HepG2 (cell line): ENCODE measurements at regions not wholly inside any gene's neighbourhood (a gene's known extent, or its start where the extent isn't known, plus 50 kb on each side); places are given as distances from the start of the nearest gene placed in this dataset.

Experiments
- ATAC-seq: fragments of 200-7000 bp; cut with Tn5 transposase; 3 replicates; pipeline ENCODE4 v1.9.1; 2020; ENCODE audit warnings: mild to moderate bottlenecking, moderate library complexity
- BruUV-seq: library from RNA; stranded (reverse); fragments of 400-500 nt; replicated peaks from 2 replicates; lab custom pipeline; 2021; lab: Mats Ljungman, UMichigan
- CTCF ChIA-PET: fragments of 300-600 bp; formaldehyde crosslinking; extraction: SDS; loops from one replicate; lab custom pipeline; 2021; ENCODE audit warnings: low total read pairs, inconsistent platforms, low intra/inter-chr PET ratio; lab: Yijun Ruan, JAX
- POLR2A ChIA-PET: fragments of 350-600 bp; sonication (Branson Sonifier 250); formaldehyde crosslinking; loops from one replicate; lab custom pipeline; 2020; ENCODE audit warnings: antibody characterized with exemption, inconsistent platforms; lab: Yijun Ruan, JAX
- DNase-seq: peaks from one replicate; pipeline ENCODE4 v3.0.0-alpha.2; 2015; ENCODE audit warnings: low spot score
- FAIRE-seq: peaks from 3 replicates; lab custom pipeline; 2011; peaks lifted over from hg19 to GRCh38; lab: Jason Lieb, UNC
- H2AFZ ChIP-seq: one replicate; pipeline ENCODE4 v1.6.1; 2011; ENCODE audit warnings: low read length, inconsistent platforms
- H3K27ac ChIP-seq: fragments of 300-600 bp; 3 replicates; pipeline ENCODE4 v1.8.0; 2011; ENCODE audit warnings: mixed run types, mild to moderate bottlenecking, mixed read lengths, low read length, inconsistent platforms; ENCODE audit not compliant: insufficient read depth; ENCODE audit errors: extremely low read length
- H3K27me3 ChIP-seq, 2 experiments: fragments of 200-600 bp in 1 of 2; 2 replicates in 1 of 2; 3 replicates in 1 of 2; pipeline versions ENCODE4 v1.6.0 to v1.8.0; 2011; ENCODE audit warnings: low read length in 2 of 2, mild to moderate bottlenecking in 2 of 2, moderate library complexity in 2 of 2, inconsistent platforms in 1 of 2; ENCODE audit not compliant: insufficient read depth in 2 of 2, control insufficient read depth in 1 of 2
- H3K36me3 ChIP-seq, 2 experiments: fragments of 200-600 bp in 1 of 2; replicated peaks in 1 of 2; 2 replicates in 1 of 2; 3 replicates in 1 of 2; pipeline versions ENCODE4 v1.5.1 to v1.8.0; 2011; ENCODE audit warnings: low read length in 2 of 2, inconsistent platforms in 1 of 2; ENCODE audit not compliant: insufficient read depth in 2 of 2, control insufficient read depth in 1 of 2
- H3K4me1 ChIP-seq: 2 replicates; pipeline ENCODE4 v1.5.1; 2012; ENCODE audit warnings: low read length, inconsistent platforms; ENCODE audit not compliant: insufficient read depth
- H3K4me2 ChIP-seq: 2 replicates; pipeline ENCODE4 v1.6.0; 2011; ENCODE audit warnings: low read depth, low read length, inconsistent platforms
- H3K4me3 ChIP-seq, 3 experiments: fragments of 200-600 bp in 1 of 3; sonication (generic), shearing (Covaris generic) in 1 of 3; replicated peaks in 1 of 3; 2 replicates each; pipeline ENCODE4 v1.5.1; 2011 to 2016; ENCODE audit warnings: low read length in 3 of 3, inconsistent platforms in 2 of 3, low read depth in 2 of 3, mild to moderate bottlenecking in 2 of 3, control low read depth in 1 of 3, mixed read lengths in 1 of 3; ENCODE audit not compliant: insufficient read depth in 1 of 3
- H3K79me2 ChIP-seq: one replicate; pipeline ENCODE4 v1.6.1; 2011; ENCODE audit warnings: low read length, inconsistent platforms; ENCODE audit not compliant: insufficient read depth
- H3K9ac ChIP-seq: 2 replicates; pipeline ENCODE4 v1.6.0; 2011; ENCODE audit warnings: mild to moderate bottlenecking, low read depth, low read length, inconsistent platforms; ENCODE audit not compliant: insufficient read depth
- H3K9me3 ChIP-seq: 2 replicates; pipeline ENCODE4 v1.5.1; 2012; ENCODE audit warnings: mild to moderate bottlenecking, low read length
- H4K20me1 ChIP-seq: 2 replicates; pipeline ENCODE4 v1.6.0; 2011; ENCODE audit warnings: inconsistent platforms, mild to moderate bottlenecking, low read length, moderate library complexity; ENCODE audit not compliant: insufficient read depth
- CEBPZ ChIP-seq: IDR thresholded peaks from 2 replicates; pipeline ENCODE4 v1.6.1; 2012; ENCODE audit warnings: low read length, improper control_type of control experiment
- HOMEZ ChIP-seq: IDR thresholded peaks from 2 replicates; pipeline ENCODE4 v1.6.1; 2016; ENCODE audit warnings: low read depth
- JUND ChIP-seq: sonication (generic); formaldehyde crosslinking; IDR thresholded peaks from 2 replicates; pipeline ENCODE4 v1.8.0; 2022; ENCODE audit warnings: mild to moderate bottlenecking, missing genetic modification reagents
- MAZ ChIP-seq, 2 experiments: sonication (generic) in 1 of 2; formaldehyde crosslinking in 1 of 2; IDR thresholded peaks; 2 replicates each; pipeline versions ENCODE4 v1.5.0 to v1.6.1; 2012 to 2020; ENCODE audit warnings: low read depth in 2 of 2, mild to moderate bottlenecking in 2 of 2, borderline replicate concordance in 1 of 2, improper control_type of control experiment in 1 of 2, low read length in 1 of 2, missing genetic modification reagents in 1 of 2, moderate library complexity in 1 of 2
- ZBTB38 ChIP-seq: sonication (generic); formaldehyde crosslinking; IDR thresholded peaks from 2 replicates; pipeline ENCODE4 v1.5.1; 2020; ENCODE audit warnings: mild to moderate bottlenecking, missing genetic modification reagents
- ZBTB42 ChIP-seq: sonication (generic); formaldehyde crosslinking; IDR thresholded peaks from 2 replicates; pipeline ENCODE4 v1.5.0; 2020; ENCODE audit warnings: mild to moderate bottlenecking, missing genetic modification reagents
- ZFY ChIP-seq: sonication (generic); formaldehyde crosslinking; IDR thresholded peaks from 2 replicates; pipeline ENCODE4 v1.4.0; 2020; ENCODE audit warnings: missing genetic modification reagents
- ZNF263 ChIP-seq: sonication (generic); formaldehyde crosslinking; IDR thresholded peaks from 2 replicates; pipeline ENCODE4 v1.4.0; 2020; ENCODE audit warnings: missing genetic modification reagents
- ZNF292 ChIP-seq: sonication (generic); formaldehyde crosslinking; IDR thresholded peaks from 2 replicates; pipeline ENCODE4 v1.8.1; 2022; ENCODE audit warnings: mild to moderate bottlenecking, low read depth, missing genetic modification reagents, borderline replicate concordance
- WGBS: methylation state at CpG from one replicate; pipeline ENCODE4 v1.1.6; 2017; ENCODE audit warnings: low lambda C conversion rate; 5-methylcytosine and 5-hydroxymethylcytosine counted together
- in situ Hi-C: cut with HindIII; loops from 2 replicates; pipeline ENCODE4 v1.10.0; 2017; ENCODE audit warnings: low pct_unique_long_range_greater_than_20kb; ENCODE audit not compliant: extremely low pct_ligation_motif_present
- intact Hi-C: fragments of 100-400 bp; cut with micrococcal nuclease; formaldehyde crosslinking; loops from one replicate; pipeline ENCODE4 v1.10.0; 2022; ENCODE audit not compliant: unreplicated experiment

- H3K9ac ChIP-seq, result no peak overlapping the region
- CTCF ChIA-PET, result no interaction called here
- DNase-seq, result no peak
These were observed 548.7 kb upstream of the MAP3K7 start for GRCh38 chr6:91135406-91136103.

More at GRCh38 chr6:91135406-91136103, 548.7 kb upstream of the MAP3K7 start:
- Histone ChIP-seq H3K4me3 (no peak overlapping the region), H3K9me3 (no peaks in the 10 kb centered on the region), H3K36me3 (no peaks in the 10 kb centered on the region), H3K27ac (no peak overlapping the region), H2AFZ (no peak overlapping the region), H3K27me3 (no peaks in the 10 kb centered on the region; a peak in 1 of 5 replicates), H3K79me2 (no peaks in the 10 kb centered on the region), H3K4me1 (no peaks in the 10 kb centered on the region), H3K4me2 (no peak overlapping the region), H4K20me1 (no peaks in the 10 kb centered on the region)
- in situ Hi-C loops, result no loop called here
- POLR2A ChIA-PET, result no interaction called here
- TF ChIP-seq ZNF263 (CRISPR knock-in tag) (no peak), HOMEZ (CRISPR knock-in tag) (no peak), ZBTB38 (CRISPR knock-in tag) (no peak), ZBTB42 (CRISPR knock-in tag) (no peak), CEBPZ (no peak), JUND (CRISPR knock-in tag) (no peak), ZFY (no peak), MAZ (IDR thresholded peaks at IDR 0.05; ENCODE audit: borderline replicate concordance, low read depth, low read length) (no peak), MAZ (CRISPR knock-in tag; IDR thresholded peaks at IDR 0.05; ENCODE audit: low read depth) (no peak), ZNF292 (CRISPR knock-in tag) (no peak)
- no TSS peak for BruUV-seq
- WGBS, result 0% methylated on average over 2 of the region's 2 CpGs
- ATAC-seq (no peak), FAIRE-seq (no peak)
- intact Hi-C loops, result no loop called here
